ENCODE measurements at regions not wholly inside any gene's neighbourhood (a gene's known extent, or its start where the extent isn't known, plus 50 kb on each side); places are given as distances from the start of the nearest gene placed in this dataset.
"Not testable (repeated sequence)": the region's sequence is repeated elsewhere in the genome, so short reads cannot be mapped to it uniquely, and the experiment has no call there.

- not testable (repeated sequence) for FAIRE-seq
These were observed 269.9 kb downstream of the ZNF37A start for GRCh38 chr10:38364073-38364472.

GRCh38 chr10:38365917-38366316, 271.8 kb downstream of the ZNF37A start:
- peak; percentile 89 for FAIRE-seq

GRCh38 chr10:38383800-38384199, 289.7 kb downstream of the ZNF37A start:
- FAIRE-seq = not testable (repeated sequence)

GRCh38 chr10:38386869-38387268, 292.7 kb downstream of the ZNF37A start:
- not testable (repeated sequence) for FAIRE-seq

GRCh38 chr10:38390725-38391124, 296.6 kb downstream of the ZNF37A start:
- not testable (repeated sequence) for FAIRE-seq

- FAIRE-seq = not testable (repeated sequence)
These were observed 301.3 kb downstream of the ZNF37A start for GRCh38 chr10:38395465-38395864.

GRCh38 chr10:38396178-38396954, 302.2 kb downstream of the ZNF37A start:
- FAIRE-seq = not testable (repeated sequence)

GRCh38 chr10:38401565-38401964, 307.4 kb downstream of the ZNF37A start:
- not testable (repeated sequence) for FAIRE-seq

- not testable (repeated sequence) for FAIRE-seq
These were observed 308.6 kb downstream of the ZNF37A start for GRCh38 chr10:38402442-38403346.

- FAIRE-seq = not testable (repeated sequence)
These were observed 309.4 kb downstream of the ZNF37A start for GRCh38 chr10:38403347-38404117.

- FAIRE-seq = not testable (repeated sequence)
These were observed 329.5 kb downstream of the ZNF37A start for GRCh38 chr10:38423634-38424033.

- FAIRE-seq = not testable (repeated sequence)
These were observed 336.1 kb downstream of the ZNF37A start for GRCh38 chr10:38430242-38430641.

GRCh38 chr10:38437359-38437758, 343.2 kb downstream of the ZNF37A start:
- not testable (repeated sequence) for FAIRE-seq

GRCh38 chr10:38448614-38449355, 354.6 kb downstream of the ZNF37A start:
- not testable (repeated sequence) for FAIRE-seq

GRCh38 chr10:38449618-38450017, 355.5 kb downstream of the ZNF37A start:
- FAIRE-seq = not testable (repeated sequence)

- FAIRE-seq = not testable (repeated sequence)
These were observed 356.4 kb downstream of the ZNF37A start for GRCh38 chr10:38450372-38451057.

GRCh38 chr10:38451306-38451967, 357.3 kb downstream of the ZNF37A start:
- FAIRE-seq = not testable (repeated sequence)

Measured in G401.6 (cell line).